MM.1S (cell line): ENCODE measurements at regions not wholly inside any gene's neighbourhood (a gene's known extent, or its start where the extent isn't known, plus 50 kb on each side); places are given as distances from the start of the nearest gene placed in this dataset.

Experiments used
- EZH2phosphoT487 ChIP-seq: fragments of 300-600 bp; sonication (generic); IDR thresholded peaks from 2 replicates; pipeline ENCODE4 v1.6.1; 2018; ENCODE audit warnings: antibody characterized with exemption, low read length
- TF ChIP-seq, protein P1 (sequence below): fragments of 300-600 bp; sonication (generic); IDR thresholded peaks from 2 replicates; pipeline ENCODE4 v1.5.1; 2016; ENCODE audit warnings: antibody characterized with exemption, low read length, mixed read lengths

DNA sequence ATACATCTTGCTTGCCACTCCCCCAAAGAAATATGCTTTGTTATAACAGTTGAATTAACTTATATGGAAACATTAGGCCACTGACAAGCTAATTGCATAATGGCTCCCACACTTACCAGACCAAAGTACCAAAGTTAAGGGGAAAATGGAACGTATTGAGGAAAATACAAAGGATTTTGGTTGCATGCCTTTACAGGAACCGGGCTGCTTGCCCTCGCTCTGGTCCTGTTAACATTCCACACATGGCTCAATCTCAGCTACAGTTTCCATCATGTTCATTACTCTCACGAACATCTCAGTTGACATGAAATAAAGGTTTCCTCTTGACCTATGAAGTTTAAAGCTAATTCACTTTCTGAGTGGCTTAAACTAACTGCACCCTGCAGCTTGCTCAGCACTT lies 220.7 kb upstream of the RXFP2 start:
- TF ChIP-seq, protein P1, sequence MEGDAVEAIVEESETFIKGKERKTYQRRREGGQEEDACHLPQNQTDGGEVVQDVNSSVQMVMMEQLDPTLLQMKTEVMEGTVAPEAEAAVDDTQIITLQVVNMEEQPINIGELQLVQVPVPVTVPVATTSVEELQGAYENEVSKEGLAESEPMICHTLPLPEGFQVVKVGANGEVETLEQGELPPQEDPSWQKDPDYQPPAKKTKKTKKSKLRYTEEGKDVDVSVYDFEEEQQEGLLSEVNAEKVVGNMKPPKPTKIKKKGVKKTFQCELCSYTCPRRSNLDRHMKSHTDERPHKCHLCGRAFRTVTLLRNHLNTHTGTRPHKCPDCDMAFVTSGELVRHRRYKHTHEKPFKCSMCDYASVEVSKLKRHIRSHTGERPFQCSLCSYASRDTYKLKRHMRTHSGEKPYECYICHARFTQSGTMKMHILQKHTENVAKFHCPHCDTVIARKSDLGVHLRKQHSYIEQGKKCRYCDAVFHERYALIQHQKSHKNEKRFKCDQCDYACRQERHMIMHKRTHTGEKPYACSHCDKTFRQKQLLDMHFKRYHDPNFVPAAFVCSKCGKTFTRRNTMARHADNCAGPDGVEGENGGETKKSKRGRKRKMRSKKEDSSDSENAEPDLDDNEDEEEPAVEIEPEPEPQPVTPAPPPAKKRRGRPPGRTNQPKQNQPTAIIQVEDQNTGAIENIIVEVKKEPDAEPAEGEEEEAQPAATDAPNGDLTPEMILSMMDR, result no peak
- TF ChIP-seq EZH2phosphoT487, result no peak
